Suprapubic skin (tissue), 4 donors: ENCODE measurements at regions not wholly inside any gene's neighbourhood (a gene's known extent, or its start where the extent isn't known, plus 50 kb on each side); places are given as distances from the start of the nearest gene placed in this dataset.
"Not testable (repeated sequence)": the region's sequence is repeated elsewhere in the genome, so short reads cannot be mapped to it uniquely, and the experiment has no call there.

ENCODE experiments used
- DNase-seq, 2 donors: peaks; one replicate each; pipeline ENCODE4 v3.0.0-alpha.2; 2019; ENCODE audit warnings: low spot score in 2 of 2
- H3K27ac ChIP-seq: fragments of 200-600 bp; sonication (generic); one replicate; pipeline ENCODE4 v1.5.1; 2019
- H3K27me3 ChIP-seq: fragments of 200-600 bp; sonication (generic); one replicate; pipeline ENCODE4 v1.5.1; 2019
- H3K36me3 ChIP-seq: fragments of 200-600 bp; sonication (generic); one replicate; pipeline ENCODE4 v1.5.1; 2019
- H3K4me1 ChIP-seq: fragments of 200-600 bp; sonication (generic); one replicate; pipeline ENCODE4 v1.5.1; 2019
- H3K4me3 ChIP-seq: fragments of 200-600 bp; sonication (generic); one replicate; pipeline ENCODE4 v1.5.1; 2019; ENCODE audit warnings: mild to moderate bottlenecking
- H3K9me3 ChIP-seq: fragments of 200-600 bp; sonication (generic); one replicate; pipeline ENCODE4 v1.5.1; 2019
- CTCF ChIP-seq, 2 donors: fragments of 200-600 bp in 1 of 2; fragments of 450-650 bp in 1 of 2; sonication (generic) in 1 of 2; IDR thresholded peaks; one replicate each; pipeline ENCODE4 v1.5.1; 2016 to 2019; ENCODE audit warnings: antibody characterized with exemption in 2 of 2, mild to moderate bottlenecking in 1 of 2, moderate library complexity in 1 of 2
- EP300 ChIP-seq: sonication (generic); formaldehyde crosslinking; IDR thresholded peaks from one replicate; pipeline ENCODE4 v1.6.1; 2017; ENCODE audit warnings: antibody characterized with exemption
- POLR2A ChIP-seq, 2 donors: fragments of 450-650 bp; IDR thresholded peaks; one replicate each; pipeline ENCODE4 v1.6.1; 2017; ENCODE audit warnings: antibody characterized with exemption in 2 of 2, mild to moderate bottlenecking in 2 of 2, moderate library complexity in 2 of 2
- POLR2AphosphoS5 ChIP-seq, 3 donors: sonication (generic); formaldehyde crosslinking; IDR thresholded peaks; one replicate each; pipeline ENCODE4 v1.6.1; 2017; ENCODE audit warnings: antibody characterized with exemption in 3 of 3
- WGBS: methylation state at CpG from one replicate; pipeline ENCODE4 v1.1.5; 2018; 5-methylcytosine and 5-hydroxymethylcytosine counted together

- H3K9me3 ChIP-seq: no peaks in the 10 kb centered on the region
- H3K4me3 ChIP-seq: no peak overlapping the region
- no peaks in the 10 kb centered on the region for H3K27me3 ChIP-seq
- 93% methylated on average over 2 of the region's 2 CpGs for WGBS
- no peaks in the 10 kb centered on the region for H3K36me3 ChIP-seq
- H3K4me1 ChIP-seq: no peaks in the 10 kb centered on the region
- H3K27ac ChIP-seq: no peak overlapping the region
- no peak for DNase-seq
- TF ChIP-seq CTCF (IDR thresholded peaks at IDR 0.05): no peak
- TF ChIP-seq POLR2A (IDR thresholded peaks at IDR 0.05): no peak
- no peak for TF ChIP-seq EP300
- no peak for TF ChIP-seq POLR2AphosphoS5 (IDR thresholded peaks at IDR 0.05)
Observed at GRCh38 chr1:65084066-65084465, 63.9 kb upstream of the AK4 start.

GRCh38 chr1:65087519-65087918 lies 60.5 kb upstream of the AK4 start:
- not testable (repeated sequence) for H3K9me3 ChIP-seq, DNase-seq, H3K4me1 ChIP-seq, H3K27ac ChIP-seq, H3K4me3 ChIP-seq, H3K36me3 ChIP-seq, H3K27me3 ChIP-seq

GRCh38 chr1:65090406-65090805 lies 57.6 kb upstream of the AK4 start:
- H3K4me1 ChIP-seq: no peaks in the 10 kb centered on the region
- 61% methylated on average over 4 of the region's 4 CpGs for WGBS
- H3K4me3 ChIP-seq: no peak overlapping the region
- no peak for DNase-seq
- H3K9me3 ChIP-seq: no peaks in the 10 kb centered on the region
- H3K27me3 ChIP-seq: no peaks in the 10 kb centered on the region
- no peaks in the 10 kb centered on the region for H3K36me3 ChIP-seq
- TF ChIP-seq EP300: no peak
- TF ChIP-seq POLR2AphosphoS5 (IDR thresholded peaks at IDR 0.05): no peak
- no peak for TF ChIP-seq CTCF (IDR thresholded peaks at IDR 0.05)
- TF ChIP-seq POLR2A (IDR thresholded peaks at IDR 0.05): no peak
- no peak overlapping the region for H3K27ac ChIP-seq

GRCh38 chr1:65092691-65093090 lies 55.3 kb upstream of the AK4 start:
- H3K9me3 ChIP-seq: no peaks in the 10 kb centered on the region
- H3K27me3 ChIP-seq: no peaks in the 10 kb centered on the region
- 90% methylated on average over 2 of the region's 2 CpGs for WGBS

DNA sequence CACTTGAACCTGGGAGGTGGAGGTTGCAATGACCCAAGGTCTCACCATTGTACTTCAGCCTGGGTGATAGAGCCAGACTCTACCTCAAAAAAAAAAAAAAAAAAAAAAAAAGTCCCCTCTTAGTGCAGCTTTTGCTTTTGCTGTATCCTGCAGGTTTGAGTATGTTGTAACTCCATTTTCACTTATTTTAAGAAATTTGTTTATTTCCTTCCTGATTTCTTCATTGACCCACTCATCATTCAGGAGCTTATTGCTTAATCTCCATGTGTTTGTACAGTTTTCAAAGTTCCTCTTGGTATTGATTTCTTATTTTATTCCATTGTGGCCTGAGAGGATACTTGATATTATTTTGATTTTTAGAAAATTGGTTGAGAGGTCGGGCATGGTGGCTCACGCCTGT lies 50.9 kb upstream of the AK4 start:
- TF ChIP-seq EP300: no peak
- TF ChIP-seq CTCF (IDR thresholded peaks at IDR 0.05): no peak
- no peak for TF ChIP-seq POLR2A (IDR thresholded peaks at IDR 0.05)
- TF ChIP-seq POLR2AphosphoS5 (IDR thresholded peaks at IDR 0.05): no peak
- H3K4me1 ChIP-seq: no peaks in the 10 kb centered on the region
- no peaks in the 10 kb centered on the region for H3K9me3 ChIP-seq
- WGBS: 98% methylated on average over 2 of the region's 2 CpGs
- no peaks in the 10 kb centered on the region for H3K36me3 ChIP-seq
- DNase-seq: no peak
- H3K27ac ChIP-seq: no peak overlapping the region
- no peaks in the 10 kb centered on the region for H3K27me3 ChIP-seq
- H3K4me3 ChIP-seq: no peak overlapping the region

More at GRCh38 chr1:65092691-65093090, 55.3 kb upstream of the AK4 start:
- Histone ChIP-seq H3K27ac (no peak overlapping the region), H3K4me1 (no peaks in the 10 kb centered on the region), H3K4me3 (no peak overlapping the region), H3K36me3 (no peaks in the 10 kb centered on the region)
- no peak for TF ChIP-seq POLR2A (IDR thresholded peaks at IDR 0.05)
- no peak for TF ChIP-seq CTCF (IDR thresholded peaks at IDR 0.05)
- TF ChIP-seq EP300: no peak
- TF ChIP-seq POLR2AphosphoS5 (IDR thresholded peaks at IDR 0.05): no peak
- DNase-seq: no peak
